Heart right ventricle (tissue), 16 donors: ENCODE measurements at regions not wholly inside any gene's neighbourhood (a gene's known extent, or its start where the extent isn't known, plus 50 kb on each side); places are given as distances from the start of the nearest gene placed in this dataset.

Experiments used
- ATAC-seq, 8 donors: fragments of 200-7000 bp; cut with Tn5 transposase; one replicate each; pipeline ENCODE4 v1.9.1; 2020; ENCODE audit warnings: mild to moderate bottlenecking in 8 of 8, moderate library complexity in 8 of 8, moderate number of reproducible peaks in 1 of 8
- DNase-seq, 2 donors: peaks; one replicate each; pipeline ENCODE4 v3.0.0-alpha.2; 2020
- H3K27ac ChIP-seq, 10 donors: fragments of 200-600 bp; sonication (generic) in 2 of 10; one replicate each; pipeline versions ENCODE4 v1.5.0 to v1.8.0; 2020 to 2022; ENCODE audit warnings: mild to moderate bottlenecking in 3 of 10
- H3K27me3 ChIP-seq, 7 donors: fragments of 200-600 bp; one replicate each; pipeline ENCODE4 v1.8.0; 2021 to 2022; ENCODE audit warnings: mild to moderate bottlenecking in 2 of 7
- H3K36me3 ChIP-seq, 9 donors: fragments of 200-600 bp; sonication (generic) in 1 of 9; one replicate each; pipeline versions ENCODE4 v1.5.0 to v1.8.0; 2020 to 2022; ENCODE audit warnings: mild to moderate bottlenecking in 2 of 9
- H3K4me1 ChIP-seq, 9 donors: fragments of 200-600 bp; sonication (generic) in 1 of 9; one replicate each; pipeline versions ENCODE4 v1.5.0 to v1.8.0; 2020 to 2022; ENCODE audit warnings: mild to moderate bottlenecking in 4 of 9
- H3K4me3 ChIP-seq, 10 donors: fragments of 200-600 bp; sonication (generic) in 2 of 10; one replicate each; pipeline versions ENCODE4 v1.5.0 to v1.8.0; 2020 to 2022; ENCODE audit warnings: mild to moderate bottlenecking in 7 of 10, moderate library complexity in 2 of 10
- H3K9me3 ChIP-seq, 11 donors: fragments of 200-600 bp in 10 of 11; sonication (generic) in 2 of 11; one replicate each; pipeline versions ENCODE4 v1.5.0 to v1.8.0; 2013 to 2022; ENCODE audit warnings: mild to moderate bottlenecking in 2 of 11, control low read depth in 1 of 11, moderate library complexity in 1 of 11
- WGBS, 2 donors: extraction: QIAGEN DNeasy Blood & Tissue Kit; methylation state at CpG; one replicate each; pipeline ENCODE4 v1.1.7; 2013; ENCODE audit warnings: inconsistent platforms in 1 of 2; 5-methylcytosine and 5-hydroxymethylcytosine counted together
- intact Hi-C, 10 donors: fragments of 100-400 bp; cut with DNase I; formaldehyde crosslinking; loops; one replicate each; pipeline versions ENCODE4 v1.11.1 to v1.14.2; 2022
- TF ChIP-seq, protein P1 (sequence below), 9 donors: fragments of 200-600 bp; sonication (generic) in 2 of 9; IDR thresholded peaks; one replicate each; pipeline versions ENCODE4 v1.5.0 to v1.8.0; 2021 to 2022; ENCODE audit warnings: antibody characterized with exemption in 9 of 9, mild to moderate bottlenecking in 5 of 9, moderate library complexity in 1 of 9
- donor health status: Arrhythmogenic right ventricular cardiomyopathy.
- donor health status: ischemic (EF 13 %, LVEDD 7.1; RV severe dilation, severe dysfunction).
- donor health status: healthy with polysubstance abuse.
- donor health status: DM: no; HTN: yes; CAD: no.
- donor health status: DM: no; HTN: no; CAD: no.
- donor health status: ischemic (EF 25% LVEDD 6.9; RV normal size, moderate dysfunction).
- donor health status: ischemic (EF 25% LVEDD 5.7; RV mildly dilated, moderate dysfunction).
- donor health status: healthy.
- donor health status: DM: yes; HTN: yes; CAD: no.
- donor health status: Ischemic cardiomyopathy.
- donor health status: ischemic (EF 35%, LVEDD 5.7; RV mildly dilated, moderate dysfunction).
- donor health status: nonischemic (EF 11% LVEDD 7.7; RV severe dilation, severe dysfunction).
- donor health status: DM: yes; HTN: yes; CAD: no.
- donor health status: PGD.
- donor health status: ischemic (EF 29% LVEDD 5.4; RV normal size, mild dysfunction).
- donor health status: nonischemic (EF 23%, LVEDD 6.1; RV moderate dilation, normal function).

DNA sequence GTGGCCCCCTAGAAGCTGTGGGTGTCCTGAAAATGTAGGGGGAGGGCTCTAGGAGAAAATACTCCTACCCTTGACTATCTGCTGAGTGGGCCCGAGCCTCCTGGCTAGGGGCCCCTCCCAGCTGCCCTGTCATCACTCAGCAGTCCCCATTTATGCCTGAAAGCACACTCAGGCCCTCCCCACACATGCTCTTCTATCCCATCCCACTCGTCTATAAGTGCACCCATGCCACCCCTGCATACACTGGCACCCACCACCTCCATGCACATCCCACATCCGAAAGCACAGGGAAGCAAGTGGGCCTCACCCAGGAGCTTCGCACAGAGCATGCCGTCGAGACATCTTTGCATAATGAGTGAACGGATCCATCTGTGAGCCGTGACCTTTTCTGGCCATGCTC is 80.4 kb upstream of the POU3F1 start:
- WGBS, 2 donors: 68 to 77% methylated on average over 8 of the region's 8 CpGs
- TF ChIP-seq, protein P1, sequence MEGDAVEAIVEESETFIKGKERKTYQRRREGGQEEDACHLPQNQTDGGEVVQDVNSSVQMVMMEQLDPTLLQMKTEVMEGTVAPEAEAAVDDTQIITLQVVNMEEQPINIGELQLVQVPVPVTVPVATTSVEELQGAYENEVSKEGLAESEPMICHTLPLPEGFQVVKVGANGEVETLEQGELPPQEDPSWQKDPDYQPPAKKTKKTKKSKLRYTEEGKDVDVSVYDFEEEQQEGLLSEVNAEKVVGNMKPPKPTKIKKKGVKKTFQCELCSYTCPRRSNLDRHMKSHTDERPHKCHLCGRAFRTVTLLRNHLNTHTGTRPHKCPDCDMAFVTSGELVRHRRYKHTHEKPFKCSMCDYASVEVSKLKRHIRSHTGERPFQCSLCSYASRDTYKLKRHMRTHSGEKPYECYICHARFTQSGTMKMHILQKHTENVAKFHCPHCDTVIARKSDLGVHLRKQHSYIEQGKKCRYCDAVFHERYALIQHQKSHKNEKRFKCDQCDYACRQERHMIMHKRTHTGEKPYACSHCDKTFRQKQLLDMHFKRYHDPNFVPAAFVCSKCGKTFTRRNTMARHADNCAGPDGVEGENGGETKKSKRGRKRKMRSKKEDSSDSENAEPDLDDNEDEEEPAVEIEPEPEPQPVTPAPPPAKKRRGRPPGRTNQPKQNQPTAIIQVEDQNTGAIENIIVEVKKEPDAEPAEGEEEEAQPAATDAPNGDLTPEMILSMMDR (IDR thresholded peaks at IDR 0.05): no peak
- Histone ChIP-seq H3K9me3 (no peaks in the 10 kb centered on the region), H3K36me3 (no peaks in the 10 kb centered on the region), H3K27me3 (peaks cover 0 to 9% (median 3%) of the 10 kb centered on the region in 7 donors), H3K4me3 (no peak overlapping the region), H3K27ac (no peak overlapping the region), H3K4me1 (peaks cover 0 to 10% (median 0%) of the 10 kb centered on the region in 9 donors)
- intact Hi-C loops: no loop called here
- DNase-seq (no peak), ATAC-seq (no peak)

DNA sequence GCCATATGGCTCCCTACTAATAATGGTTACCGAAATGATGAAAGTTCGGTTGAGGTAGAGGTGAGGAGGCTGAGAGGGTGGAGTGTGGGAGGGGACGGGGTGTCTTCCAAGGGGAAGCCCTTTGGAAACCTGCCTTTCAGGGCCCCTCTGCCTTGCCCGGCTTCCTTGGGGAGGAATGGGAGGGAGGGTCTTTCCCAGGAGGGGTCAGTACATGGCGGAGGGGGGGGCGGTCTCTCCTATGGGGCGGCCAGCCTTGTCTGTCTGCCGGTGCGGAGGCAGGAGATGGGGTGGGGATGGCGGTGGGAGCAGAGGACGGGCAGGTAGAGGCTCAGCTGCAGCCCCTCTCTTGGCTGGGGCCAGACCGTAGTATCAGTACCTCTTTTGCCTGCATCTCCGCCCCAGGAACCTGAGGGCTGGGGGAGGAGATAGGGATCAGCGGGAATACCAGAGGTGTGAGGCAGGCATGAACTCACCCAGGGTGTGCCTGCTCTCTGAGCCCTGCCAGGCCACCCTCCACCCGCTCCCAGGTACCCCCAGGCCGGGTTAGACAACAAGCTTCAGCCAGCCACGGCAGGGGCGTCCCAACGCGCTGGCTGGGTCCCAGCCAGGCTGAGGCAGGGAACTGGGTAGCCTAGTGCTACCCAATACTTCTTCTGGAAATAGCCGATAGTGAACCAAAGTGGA is 79.4 kb upstream of the POU3F1 start:
- 72 to 82% methylated on average over 21 of the region's 21 CpGs for WGBS, 2 donors
- intact Hi-C loops: no loop called here
- no peak for DNase-seq

DNA sequence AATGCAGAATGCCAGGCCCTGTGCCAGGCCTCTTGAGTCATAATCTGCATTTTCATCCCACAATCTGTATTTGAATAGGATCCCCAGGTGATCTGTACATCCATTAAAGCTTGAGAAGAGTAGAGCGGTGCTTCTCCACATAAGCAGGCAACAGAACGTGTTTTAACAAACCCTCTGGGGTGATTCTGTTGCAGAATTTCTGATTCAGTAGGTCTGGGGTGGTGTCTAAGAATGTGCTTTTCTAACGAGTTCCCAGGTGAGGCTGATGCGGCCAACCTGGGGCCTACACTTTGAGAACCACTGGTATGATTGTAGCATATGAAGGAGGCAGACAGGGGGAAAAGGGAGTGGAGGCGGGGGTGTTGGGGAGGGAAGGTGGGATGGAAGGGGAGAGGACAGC is 78.4 kb upstream of the POU3F1 start:
- Histone ChIP-seq H3K27me3 (peaks cover 0 to 3% (median 0%) of the 10 kb centered on the region in 7 donors), H3K27ac (no peak overlapping the region), H3K4me1 (no peaks in the 10 kb centered on the region), H3K9me3 (no peaks in the 10 kb centered on the region), H3K4me3 (no peak overlapping the region), H3K36me3 (no peaks in the 10 kb centered on the region)
- ATAC-seq: no peak
- no peak for DNase-seq
- WGBS, 2 donors: 93% methylated on average over 5 of the region's 5 CpGs
- TF ChIP-seq, protein P1 (IDR thresholded peaks at IDR 0.05): no peak
- intact Hi-C loops: no loop called here

More for the DNA sequence above, 79.4 kb upstream of the POU3F1 start:
- no peak overlapping the region for H3K4me3 ChIP-seq
- H3K27me3 ChIP-seq: peaks cover 0 to 3% (median 0%) of the 10 kb centered on the region in 7 donors
- no peaks in the 10 kb centered on the region for H3K36me3 ChIP-seq
- no peak for ATAC-seq
- H3K4me1 ChIP-seq: peaks cover 0 to 3% (median 0%) of the 10 kb centered on the region in 9 donors
- TF ChIP-seq, protein P1 (IDR thresholded peaks at IDR 0.05): no peak
- H3K27ac ChIP-seq: no peak overlapping the region
- no peaks in the 10 kb centered on the region for H3K9me3 ChIP-seq

- ATAC-seq: no peak
- no peak for DNase-seq
- WGBS, 2 donors: 76 to 79% methylated on average over 19 of the region's 19 CpGs
- Histone ChIP-seq H3K27me3 (peaks cover 0 to 8% (median 3%) of the 10 kb centered on the region in 7 donors), H3K36me3 (no peaks in the 10 kb centered on the region), H3K4me3 (no peak overlapping the region), H3K9me3 (no peaks in the 10 kb centered on the region), H3K4me1 (no peaks in the 10 kb centered on the region), H3K27ac (no peak overlapping the region)
- TF ChIP-seq, protein P1 (IDR thresholded peaks at IDR 0.05): no peak
- intact Hi-C loops: no loop called here
Measured at GRCh38 chr1:38123356-38124135, 77.0 kb upstream of the POU3F1 start.
